HAP-1 (cell line): ENCODE measurements at regions not wholly inside any gene's neighbourhood (a gene's known extent, or its start where the extent isn't known, plus 50 kb on each side); places are given as distances from the start of the nearest gene placed in this dataset.

Source experiments
- DNase-seq, 2 experiments: peaks; one replicate each; pipeline ENCODE4 v3.0.0-alpha.2; 2016 to 2020; ENCODE audit warnings: low spot score in 2 of 2
- H3K27me3 ChIP-seq: fragments of 250-450 bp; sonication (Bioruptor Pico); 2 replicates; pipeline ENCODE4 v1.5.1; 2020; ENCODE audit warnings: low read depth, mild to moderate bottlenecking, moderate library complexity
- H3K36me3 ChIP-seq: fragments of 250-450 bp; sonication (Bioruptor Pico); replicated peaks from 2 replicates; pipeline ENCODE4 v1.5.1; 2020; ENCODE audit warnings: mild to moderate bottlenecking
- H3K4me1 ChIP-seq: fragments of 250-450 bp; sonication (Bioruptor Pico); 2 replicates; pipeline ENCODE4 v1.5.1; 2020; ENCODE audit warnings: mild to moderate bottlenecking
- H3K4me3 ChIP-seq: fragments of 250-450 bp; sonication (Bioruptor Pico); 2 replicates; pipeline ENCODE4 v1.5.1; 2020; ENCODE audit warnings: mild to moderate bottlenecking, moderate library complexity
- H3K9me3 ChIP-seq: fragments of 250-450 bp; sonication (Bioruptor Pico); 2 replicates; pipeline ENCODE4 v1.5.1; 2020; ENCODE audit warnings: mild to moderate bottlenecking, moderate library complexity
- in situ Hi-C: fragments of 300-500 bp; cut with MboI; formaldehyde crosslinking; loops from 3 replicates; pipeline ENCODE4 v1.14.3; 2020; ENCODE audit warnings: low sequenced_read_pairs, inconsistent platforms, mixed read lengths

- H3K27me3 ChIP-seq = no peaks in the 10 kb centered on the region
- H3K36me3 ChIP-seq = no peaks in the 10 kb centered on the region
- DNase-seq = no peak
- H3K9me3 ChIP-seq = peaks cover 3% of the 10 kb centered on the region; the same call in 1 of the 2 replicates
- H3K4me1 ChIP-seq = peaks cover 20% of the 10 kb centered on the region
- in situ Hi-C loops = no loop called here
- no peak overlapping the region for H3K4me3 ChIP-seq
Measured at GRCh38 chr1:215482079-215482478, 85.0 kb upstream of the KCTD3 start.

- in situ Hi-C loops = no loop called here
- Histone ChIP-seq H3K4me1 (peaks cover 25% of the 10 kb centered on the region), H3K4me3 (no peak overlapping the region), H3K9me3 (no peaks in the 10 kb centered on the region), H3K36me3 (no peaks in the 10 kb centered on the region), H3K27me3 (no peaks in the 10 kb centered on the region)
- peak; percentile 27 to 89 for DNase-seq
Measured at GRCh38 chr1:215484171-215484939, 82.7 kb upstream of the KCTD3 start.

GRCh38 chr1:215487466-215487865 is 79.6 kb upstream of the KCTD3 start:
- Histone ChIP-seq H3K9me3 (peaks cover 13% of the 10 kb centered on the region), H3K36me3 (no peaks in the 10 kb centered on the region), H3K27me3 (no peaks in the 10 kb centered on the region), H3K4me1 (peaks cover 30% of the 10 kb centered on the region), H3K4me3 (no peak overlapping the region)
- no peak for DNase-seq
- in situ Hi-C loops = no loop called here

- in situ Hi-C loops = no loop called here
- Histone ChIP-seq H3K9me3 (peaks cover 14% of the 10 kb centered on the region), H3K27me3 (no peaks in the 10 kb centered on the region), H3K4me1 (peaks cover 27% of the 10 kb centered on the region), H3K36me3 (no peaks in the 10 kb centered on the region), H3K4me3 (no peak overlapping the region)
- no peak for DNase-seq
Measured at GRCh38 chr1:215488850-215489249, 78.3 kb upstream of the KCTD3 start.

- no peaks in the 10 kb centered on the region for H3K36me3 ChIP-seq
- H3K4me3 ChIP-seq = no peak overlapping the region
- H3K9me3 ChIP-seq = peaks cover 14% of the 10 kb centered on the region
- DNase-seq = peak; percentile 22 to 98
- in situ Hi-C loops = no loop called here
- H3K4me1 ChIP-seq = peaks cover 17% of the 10 kb centered on the region
- H3K27me3 ChIP-seq = no peaks in the 10 kb centered on the region
Measured at GRCh38 chr1:215489771-215490565, 77.1 kb upstream of the KCTD3 start.

GRCh38 chr1:215497528-215497927 is 69.6 kb upstream of the KCTD3 start:
- DNase-seq = peak in 1 of 2 experiments; percentile 21
- in situ Hi-C loops = no loop called here
- peaks cover 4% of the 10 kb centered on the region for H3K4me1 ChIP-seq
- H3K9me3 ChIP-seq = no peaks in the 10 kb centered on the region
- no peak overlapping the region for H3K4me3 ChIP-seq
- no peaks in the 10 kb centered on the region for H3K27me3 ChIP-seq
- no peaks in the 10 kb centered on the region for H3K36me3 ChIP-seq

GRCh38 chr1:215501496-215501895 is 65.6 kb upstream of the KCTD3 start:
- Histone ChIP-seq H3K27me3 (no peaks in the 10 kb centered on the region), H3K4me1 (peaks cover 3% of the 10 kb centered on the region), H3K9me3 (no peaks in the 10 kb centered on the region), H3K36me3 (no peaks in the 10 kb centered on the region), H3K4me3 (no peak overlapping the region)
- in situ Hi-C loops = no loop called here
- DNase-seq = no peak

- in situ Hi-C loops = no loop called here
- no peak for DNase-seq
- no peaks in the 10 kb centered on the region for H3K9me3 ChIP-seq
- no peak overlapping the region for H3K4me3 ChIP-seq
- H3K27me3 ChIP-seq = no peaks in the 10 kb centered on the region
- H3K36me3 ChIP-seq = no peaks in the 10 kb centered on the region
- no peaks in the 10 kb centered on the region for H3K4me1 ChIP-seq
Measured at GRCh38 chr1:215502081-215502480, 65.0 kb upstream of the KCTD3 start.

GRCh38 chr1:215507119-215507518 is 60.0 kb upstream of the KCTD3 start:
- Histone ChIP-seq H3K9me3 (no peaks in the 10 kb centered on the region; the same call in 1 of the 2 replicates), H3K27me3 (no peaks in the 10 kb centered on the region), H3K4me3 (no peak overlapping the region), H3K36me3 (no peaks in the 10 kb centered on the region), H3K4me1 (no peaks in the 10 kb centered on the region)
- in situ Hi-C loops = no loop called here
- DNase-seq = no peak

- Histone ChIP-seq H3K4me3 (no peak overlapping the region), H3K9me3 (no peaks in the 10 kb centered on the region; the same call in 1 of the 2 replicates), H3K4me1 (no peaks in the 10 kb centered on the region), H3K36me3 (no peaks in the 10 kb centered on the region), H3K27me3 (no peaks in the 10 kb centered on the region)
- DNase-seq = no peak
- in situ Hi-C loops = no loop called here
Measured at GRCh38 chr1:215508311-215508710, 58.8 kb upstream of the KCTD3 start.
